ENCODE measurements at regions not wholly inside any gene's neighbourhood (a gene's known extent, or its start where the extent isn't known, plus 50 kb on each side); places are given as distances from the start of the nearest gene placed in this dataset.
"Not testable (repeated sequence)": the region's sequence is repeated elsewhere in the genome, so short reads cannot be mapped to it uniquely, and the experiment has no call there.

- no peak for ATAC-seq
- TF ChIP-seq CSRNP3 (CRISPR knock-in tag; IDR thresholded peaks at IDR 0.05) (no peak), ZNF8 (CRISPR knock-in tag; IDR thresholded peaks at IDR 0.05) (no peak), POU6F1 (CRISPR knock-in tag; IDR thresholded peaks at IDR 0.05; ENCODE audit: borderline replicate concordance, low read depth) (no peak), ZNF70 (CRISPR knock-in tag; IDR thresholded peaks at IDR 0.05) (no peak), OSR1 (CRISPR knock-in tag; IDR thresholded peaks at IDR 0.05) (no peak), BACH2 (CRISPR knock-in tag; IDR thresholded peaks at IDR 0.05; ENCODE audit: borderline replicate concordance) (no peak), ISL1 (CRISPR knock-in tag; IDR thresholded peaks at IDR 0.05) (no peak), TOX (CRISPR knock-in tag; IDR thresholded peaks at IDR 0.05; ENCODE audit: borderline replicate concordance) (no peak)
Measured at GRCh38 chr14:106013879-106014376, 487.5 kb downstream of the TMEM121 start.

- ATAC-seq = not testable (repeated sequence)
Measured at GRCh38 chr14:106017952-106018351, 491.6 kb downstream of the TMEM121 start.

- TF ChIP-seq ISL1 (CRISPR knock-in tag; IDR thresholded peaks at IDR 0.05) = no peak
- TF ChIP-seq CSRNP3 (CRISPR knock-in tag; IDR thresholded peaks at IDR 0.05) = no peak
- no peak for TF ChIP-seq ZNF8 (CRISPR knock-in tag; IDR thresholded peaks at IDR 0.05)
- TF ChIP-seq ZC3H10 (CRISPR knock-in tag; IDR thresholded peaks at IDR 0.05) = no peak
- no peak for TF ChIP-seq TSHZ2 (CRISPR knock-in tag; IDR thresholded peaks at IDR 0.05)
- no peak for TF ChIP-seq CSDC2 (CRISPR knock-in tag; IDR thresholded peaks at IDR 0.05)
- TF ChIP-seq TCF4 (CRISPR knock-in tag; IDR thresholded peaks at IDR 0.05; ENCODE audit: borderline replicate concordance) = no peak
- no peak for TF ChIP-seq PPARA (CRISPR knock-in tag; IDR thresholded peaks at IDR 0.05; ENCODE audit: borderline replicate concordance)
- no peak for TF ChIP-seq ZFP30 (CRISPR knock-in tag; IDR thresholded peaks at IDR 0.05)
- ATAC-seq = no peak
Measured at GRCh38 chr14:106021832-106022231, 495.4 kb downstream of the TMEM121 start.

- ATAC-seq = not testable (repeated sequence)
Measured at GRCh38 chr14:106022648-106023047, 496.3 kb downstream of the TMEM121 start.

GRCh38 chr14:106023411-106023810 is 497.0 kb downstream of the TMEM121 start:
- ATAC-seq = no peak
- TF ChIP-seq CSRNP3 (CRISPR knock-in tag; IDR thresholded peaks at IDR 0.05) (no peak), ZNF70 (CRISPR knock-in tag; IDR thresholded peaks at IDR 0.05) (no peak), BACH2 (CRISPR knock-in tag; IDR thresholded peaks at IDR 0.05; ENCODE audit: borderline replicate concordance) (no peak), ISL1 (CRISPR knock-in tag; IDR thresholded peaks at IDR 0.05) (no peak), SNAI2 (CRISPR knock-in tag; IDR thresholded peaks at IDR 0.05) (no peak), TSHZ2 (CRISPR knock-in tag; IDR thresholded peaks at IDR 0.05) (no peak), POU6F1 (CRISPR knock-in tag; IDR thresholded peaks at IDR 0.05; ENCODE audit: borderline replicate concordance, low read depth) (no peak), TOX (CRISPR knock-in tag; IDR thresholded peaks at IDR 0.05; ENCODE audit: borderline replicate concordance) (no peak), ARNTL (CRISPR knock-in tag; IDR thresholded peaks at IDR 0.05; ENCODE audit: borderline replicate concordance, low read depth) (no peak)
